ENCODE measurements at regions not wholly inside any gene's neighbourhood (a gene's known extent, or its start where the extent isn't known, plus 50 kb on each side); places are given as distances from the start of the nearest gene placed in this dataset.
"Not testable (repeated sequence)": the region's sequence is repeated elsewhere in the genome, so short reads cannot be mapped to it uniquely, and the experiment has no call there.

DNA sequence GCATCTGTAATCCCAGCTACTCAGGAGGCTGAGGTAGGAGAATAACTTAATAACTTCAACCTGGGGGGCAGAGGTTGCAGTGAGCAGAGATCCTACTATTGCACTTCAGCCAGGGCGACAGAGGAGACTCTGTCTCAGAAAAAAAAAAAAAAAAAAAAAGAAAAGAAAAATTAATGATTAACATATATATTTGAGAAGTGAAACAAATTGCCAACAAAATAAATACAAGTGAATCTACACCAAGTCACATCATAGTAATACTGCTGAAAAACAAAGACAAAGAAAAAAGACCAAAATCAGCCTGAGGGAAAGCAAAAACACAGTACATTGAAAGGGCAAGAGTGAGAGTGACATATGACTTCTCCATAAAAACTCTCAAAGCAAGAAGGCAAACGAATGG, 123.7 kb downstream of the CASP12 start:
- DNase-seq, result no peak

DNA sequence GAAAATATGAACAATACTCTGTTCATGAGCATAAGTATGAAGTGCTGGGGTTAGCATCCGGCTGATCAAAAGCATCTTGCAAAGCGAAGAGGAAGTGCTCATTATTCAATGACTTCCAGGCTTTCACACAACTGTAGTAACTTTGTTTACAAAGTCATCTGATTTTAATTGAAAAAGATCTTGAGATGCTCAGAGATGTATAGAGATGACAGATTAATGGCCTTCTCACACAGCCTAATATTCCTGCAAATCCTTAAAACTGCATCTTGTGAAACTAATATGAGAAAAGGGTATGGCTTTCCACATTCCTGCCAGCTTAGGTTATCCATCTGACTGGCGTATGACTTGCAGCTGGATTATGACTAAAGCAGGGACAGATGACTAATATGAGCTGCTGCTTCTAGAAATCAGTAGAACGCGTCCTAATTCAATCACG, 125.4 kb downstream of the CASP12 start:
- no peak for DNase-seq

DNA sequence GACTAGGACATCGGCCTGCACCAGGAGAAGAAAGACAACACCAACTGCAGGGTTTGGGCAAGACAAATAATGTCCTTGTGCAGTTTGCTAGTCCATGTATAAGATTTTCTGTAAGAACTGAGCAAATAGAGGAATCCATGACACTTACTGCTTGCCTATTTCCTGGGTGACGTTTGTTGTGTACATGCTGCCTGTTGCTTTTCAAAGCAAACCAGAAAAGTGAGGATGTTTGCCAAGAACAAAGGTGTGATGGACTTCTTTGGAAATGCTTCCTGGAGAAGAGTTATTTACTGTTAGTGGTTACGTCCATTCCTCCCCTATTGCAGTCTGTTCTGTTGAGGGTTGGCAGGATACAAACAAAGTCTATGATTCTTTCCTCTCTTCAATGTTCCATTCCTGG, 126.5 kb downstream of the CASP12 start:
- DNase-seq, result no peak

DNA sequence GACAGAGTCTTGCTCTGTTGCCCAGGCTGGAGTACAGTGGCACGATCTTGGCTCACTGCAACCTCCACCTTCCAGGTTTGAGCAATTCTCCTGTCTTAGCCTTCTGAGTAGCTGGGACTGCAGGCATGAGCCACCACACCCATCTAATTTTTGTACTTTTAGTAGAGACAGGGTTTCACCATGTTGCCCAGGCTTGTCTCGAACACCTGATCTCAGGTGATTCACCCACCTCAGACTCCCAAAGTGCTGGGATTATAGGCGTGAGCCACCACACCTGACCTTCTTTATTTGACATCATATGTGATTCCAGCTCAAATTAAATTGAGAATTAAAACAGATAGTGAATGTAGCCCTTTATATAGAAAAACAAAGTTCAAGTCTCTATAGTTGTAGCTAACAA, 127.2 kb downstream of the CASP12 start:
- DNase-seq, result not testable (repeated sequence)

DNA sequence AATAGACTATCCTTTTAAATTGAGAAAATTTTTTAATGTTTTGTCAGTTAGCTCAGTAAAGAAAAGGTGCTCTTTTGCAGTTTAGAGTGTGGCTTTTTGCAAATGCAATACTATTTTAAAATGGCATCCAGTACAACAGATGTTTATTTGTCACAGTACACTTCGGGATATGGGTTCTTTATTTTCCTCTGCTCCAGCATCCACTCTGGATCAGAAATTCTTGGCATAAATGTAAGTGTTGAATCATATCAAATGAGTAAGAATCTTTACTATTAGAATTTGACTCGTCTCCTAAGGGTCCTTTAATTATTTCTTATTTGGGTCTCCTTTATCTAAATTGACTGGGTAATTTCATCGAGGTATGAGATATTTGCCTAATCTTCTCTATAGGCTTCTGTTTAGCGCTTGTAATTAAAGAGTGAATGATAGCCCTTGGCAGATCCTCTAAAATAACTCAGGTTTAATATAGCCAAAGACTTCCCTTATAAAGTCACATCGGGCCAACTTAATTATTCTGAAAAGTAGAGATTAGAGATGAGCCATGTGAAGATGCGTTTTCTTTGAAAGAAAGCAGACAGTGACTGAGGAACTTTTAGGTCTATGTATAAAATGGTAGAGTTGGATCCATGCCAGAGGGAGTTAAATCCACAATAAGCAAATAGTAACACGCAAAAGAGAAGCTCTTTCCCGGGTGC, 132.7 kb downstream of the CASP12 start:
- DNase-seq, result no peak

DNA sequence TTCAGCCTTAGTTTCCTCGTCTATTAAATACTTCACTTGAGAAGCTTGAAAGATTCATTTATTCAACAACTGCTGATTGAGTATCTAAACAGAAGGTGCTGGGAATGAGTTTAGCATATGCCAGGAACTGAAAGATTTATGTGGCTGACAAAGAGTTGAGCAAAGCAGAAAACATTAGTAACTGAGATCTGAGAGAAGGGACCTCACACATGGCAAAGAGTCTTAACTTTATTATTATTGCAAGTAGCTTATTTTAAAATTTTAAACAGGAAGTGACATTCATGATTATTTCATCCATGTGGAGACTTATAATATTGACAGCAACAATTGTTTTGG, 133.6 kb downstream of the CASP12 start:
- DNase-seq, result no peak

DNA sequence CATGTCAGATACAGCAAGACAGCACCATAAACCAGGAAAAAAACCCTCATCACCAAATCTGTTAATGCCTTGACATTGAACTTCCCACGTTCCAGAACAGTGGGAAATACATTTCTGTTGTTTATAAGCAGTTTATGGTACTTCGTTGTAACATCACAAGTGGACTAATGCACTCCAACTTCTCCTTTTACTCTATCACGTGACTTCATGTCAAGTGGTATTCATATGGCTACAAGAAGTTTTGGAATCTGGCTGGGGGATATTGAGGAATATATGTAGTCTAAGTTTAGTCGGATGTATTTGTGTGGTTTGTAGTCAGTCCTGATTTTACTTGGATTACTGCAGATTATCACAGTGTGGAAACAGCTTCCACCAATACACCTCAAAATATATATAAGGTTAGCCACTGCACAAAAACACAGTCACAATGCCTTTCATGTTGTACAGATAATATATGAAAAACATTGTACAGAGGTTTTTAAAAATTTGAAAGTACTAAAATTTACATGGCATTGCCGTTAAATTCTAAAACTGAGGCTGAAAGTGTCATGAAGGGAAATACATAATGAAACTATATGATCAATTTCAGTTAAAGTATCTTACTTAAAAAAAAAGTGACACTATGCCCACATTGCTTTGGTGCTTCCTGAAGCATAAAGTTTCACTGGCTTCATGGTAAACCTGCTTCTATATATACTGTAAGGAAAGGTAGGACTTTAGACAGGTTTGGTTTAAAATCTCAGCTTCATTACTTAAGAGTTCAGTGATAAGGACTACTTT, 134.1 kb downstream of the CASP12 start:
- no peak for DNase-seq

DNA sequence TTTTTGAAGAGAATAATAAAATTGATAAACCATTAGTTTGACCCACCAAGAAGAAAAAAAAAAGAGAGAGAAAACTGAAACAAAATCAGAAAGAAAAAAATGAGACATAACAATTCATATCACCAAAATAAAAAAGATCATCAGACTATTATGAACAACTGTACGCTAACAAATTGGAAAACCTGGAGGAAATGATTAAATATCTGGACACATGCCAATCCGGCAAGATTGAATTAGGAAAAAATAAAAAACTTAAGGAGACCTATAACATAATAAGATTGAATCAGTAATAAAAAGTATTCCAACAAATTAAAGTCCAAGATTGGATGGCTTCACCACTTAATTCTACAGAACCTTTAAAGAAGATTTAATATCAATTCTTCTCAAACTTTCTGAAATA, 136.7 kb downstream of the CASP12 start:
- DNase-seq, result no peak

DNA sequence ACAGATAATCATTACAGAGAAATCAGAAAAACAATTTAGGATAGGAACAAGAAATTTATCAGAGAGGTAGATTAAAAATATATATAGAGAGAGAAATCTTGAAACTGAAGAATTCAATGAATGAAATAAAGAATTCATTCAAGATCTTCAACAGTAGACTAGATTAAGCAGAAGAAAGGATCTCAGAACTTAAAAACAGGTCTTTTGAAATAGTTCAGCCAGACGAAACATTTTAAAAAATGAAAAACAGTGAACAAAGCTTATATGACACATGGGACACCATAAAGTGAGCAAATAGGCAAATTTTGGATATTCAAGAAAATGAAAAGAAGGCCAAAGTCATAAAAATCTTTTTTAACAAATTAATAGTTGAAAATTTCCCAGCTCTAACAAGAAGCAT, 138.8 kb downstream of the CASP12 start:
- no peak for DNase-seq

DNA sequence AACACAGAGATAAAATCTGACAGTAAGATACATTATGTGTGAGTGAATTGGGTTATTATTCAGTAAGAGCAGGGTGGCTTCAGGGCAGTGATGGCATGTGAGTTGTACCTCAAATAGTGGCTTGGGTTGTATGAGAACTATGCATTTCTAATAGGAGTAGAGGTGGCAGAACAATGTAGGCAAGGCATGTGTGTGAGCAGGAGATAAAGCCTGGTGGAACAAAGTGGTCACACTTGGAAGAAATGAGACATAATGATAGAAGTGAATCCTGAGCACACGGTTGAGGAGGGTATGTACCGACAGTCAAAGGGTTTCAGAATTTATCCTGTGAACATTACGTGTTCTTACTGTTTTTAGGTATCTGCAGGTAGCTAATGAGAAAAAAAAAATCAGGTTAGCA, 159.3 kb downstream of the CASP12 start:
- no peak for DNase-seq

DNA sequence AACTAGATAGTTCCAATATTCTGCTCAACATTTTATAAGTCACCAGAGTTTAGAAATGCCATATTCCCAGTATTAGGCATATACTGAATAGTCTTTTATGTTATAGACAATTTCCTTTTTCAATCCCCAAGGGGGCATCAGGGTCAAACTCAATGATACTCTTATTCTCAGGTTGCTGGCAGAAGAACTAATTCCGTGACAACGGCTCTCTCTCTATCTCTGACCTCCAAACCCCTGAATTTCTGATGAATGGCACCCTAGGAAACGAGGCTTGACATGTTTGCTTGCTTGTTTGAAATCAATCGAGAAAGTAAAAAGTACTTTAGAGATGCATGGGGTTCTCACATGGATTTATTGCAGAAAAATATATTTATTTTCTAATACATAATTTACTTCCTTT, 160.1 kb downstream of the CASP12 start:
- no peak for DNase-seq

DNA sequence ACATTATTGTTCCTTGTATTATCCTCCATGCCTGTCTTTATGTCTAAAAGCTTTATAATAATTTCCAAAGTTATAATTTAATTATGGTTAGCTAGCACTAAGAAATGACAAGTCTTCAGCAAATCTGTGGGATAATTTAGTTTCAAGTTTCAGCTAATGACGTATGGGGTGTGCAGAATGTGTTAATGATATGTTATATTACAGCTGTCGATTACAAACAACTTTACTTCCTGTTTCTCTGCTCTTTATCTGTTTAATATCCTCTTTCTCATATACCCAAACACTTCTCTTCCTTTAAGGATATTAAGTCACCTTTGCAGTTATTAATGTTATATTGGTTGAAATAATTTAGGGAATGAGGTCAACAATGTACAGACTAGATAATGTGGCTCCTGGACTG, 161.8 kb downstream of the CASP12 start:
- DNase-seq, result no peak

DNA sequence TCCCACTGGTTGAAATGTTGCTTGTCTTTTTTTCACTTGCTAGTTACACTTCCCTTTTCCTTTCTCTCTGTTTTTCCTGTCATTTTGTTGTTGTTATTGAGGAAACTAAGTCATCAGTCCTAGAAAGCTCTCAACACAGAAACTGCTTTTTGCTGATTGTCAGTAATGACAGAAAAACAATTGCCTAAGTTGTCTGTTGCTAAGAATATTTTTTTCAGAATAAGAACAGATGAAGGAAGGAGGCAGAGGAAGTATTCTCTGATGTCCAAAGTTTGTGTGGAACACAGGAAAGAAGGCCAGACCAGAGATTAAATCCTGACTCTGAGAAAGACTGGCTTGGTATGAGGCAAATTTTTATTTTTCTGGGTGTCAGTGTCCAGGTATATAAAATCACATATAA, 163.3 kb downstream of the CASP12 start:
- no peak for DNase-seq

DNA sequence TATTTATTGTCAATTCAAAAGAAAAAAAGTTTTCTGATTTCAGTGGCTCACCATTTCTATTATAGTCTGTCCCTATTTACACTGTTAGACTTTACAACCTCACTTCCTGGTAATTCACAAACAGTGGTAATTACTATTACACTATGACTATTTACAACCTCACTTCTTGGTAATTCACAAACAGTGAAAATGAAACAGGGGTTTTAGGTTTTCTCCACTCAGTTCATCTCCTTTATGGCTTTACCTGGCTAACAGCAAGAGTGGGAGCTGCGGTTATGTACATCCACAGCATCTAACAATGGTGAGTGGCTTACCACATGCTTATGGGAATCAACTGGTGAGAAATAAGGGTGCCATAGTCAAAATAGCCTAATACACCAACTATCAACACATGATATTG, 166.4 kb downstream of the CASP12 start:
- no peak for DNase-seq

DNA sequence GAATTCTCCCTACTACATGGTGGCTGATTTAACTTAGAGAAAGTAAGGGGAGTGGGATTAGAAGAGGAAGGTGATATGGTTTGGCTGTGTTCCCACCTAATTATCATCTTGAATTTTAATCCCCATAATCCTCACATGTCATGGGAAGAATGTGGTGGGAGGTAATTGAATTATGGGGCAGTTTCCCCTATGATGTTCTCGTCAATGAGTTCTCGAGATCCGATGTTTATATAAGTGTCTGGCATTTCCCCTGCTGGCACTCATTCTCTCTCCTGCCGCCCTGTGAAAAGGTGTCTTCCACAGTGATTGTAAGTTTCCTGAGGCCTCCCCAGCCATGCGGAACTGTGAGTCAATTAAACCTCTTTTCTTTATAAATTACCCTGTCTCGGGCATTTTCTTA, 169.3 kb downstream of the CASP12 start:
- no peak for DNase-seq

DNA sequence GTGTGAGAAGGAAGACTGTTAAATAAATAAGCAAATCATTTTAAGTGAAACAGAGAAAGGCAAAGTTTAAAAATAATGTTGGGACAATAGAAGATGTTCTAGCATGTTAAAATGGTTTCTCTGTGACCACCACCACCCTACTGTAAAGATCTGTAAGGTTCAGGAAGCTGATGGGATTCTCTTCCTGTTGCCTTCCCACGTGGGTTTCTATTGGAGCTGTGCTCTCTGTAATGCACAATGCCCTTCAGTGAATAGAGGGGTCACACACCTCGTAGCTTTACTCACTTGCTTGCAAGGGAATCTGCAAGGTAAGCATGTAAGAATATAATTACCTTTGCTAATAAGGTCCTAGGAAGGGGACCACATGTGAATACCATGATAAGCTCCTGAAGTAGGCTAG, 170.5 kb downstream of the CASP12 start:
- DNase-seq, result no peak

DNA sequence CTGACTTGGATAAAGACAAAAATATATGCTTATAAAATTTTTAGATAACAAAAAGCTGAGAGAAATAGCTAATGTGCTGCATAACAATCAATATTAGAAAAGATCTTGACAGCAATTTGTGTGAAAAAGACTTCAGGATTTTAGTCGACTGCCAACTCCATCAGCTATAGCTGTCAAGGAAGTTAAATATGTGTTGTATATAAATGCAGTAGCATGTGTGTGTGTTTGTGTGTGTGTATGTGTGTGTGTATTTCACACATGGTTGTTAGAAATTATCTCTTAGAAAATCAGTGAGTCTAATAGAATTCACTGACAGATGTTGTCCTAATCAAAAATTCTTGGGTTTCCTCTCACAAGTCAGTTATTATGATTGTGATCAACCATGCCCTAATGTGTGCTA, 171.2 kb downstream of the CASP12 start:
- no peak for DNase-seq

DNA sequence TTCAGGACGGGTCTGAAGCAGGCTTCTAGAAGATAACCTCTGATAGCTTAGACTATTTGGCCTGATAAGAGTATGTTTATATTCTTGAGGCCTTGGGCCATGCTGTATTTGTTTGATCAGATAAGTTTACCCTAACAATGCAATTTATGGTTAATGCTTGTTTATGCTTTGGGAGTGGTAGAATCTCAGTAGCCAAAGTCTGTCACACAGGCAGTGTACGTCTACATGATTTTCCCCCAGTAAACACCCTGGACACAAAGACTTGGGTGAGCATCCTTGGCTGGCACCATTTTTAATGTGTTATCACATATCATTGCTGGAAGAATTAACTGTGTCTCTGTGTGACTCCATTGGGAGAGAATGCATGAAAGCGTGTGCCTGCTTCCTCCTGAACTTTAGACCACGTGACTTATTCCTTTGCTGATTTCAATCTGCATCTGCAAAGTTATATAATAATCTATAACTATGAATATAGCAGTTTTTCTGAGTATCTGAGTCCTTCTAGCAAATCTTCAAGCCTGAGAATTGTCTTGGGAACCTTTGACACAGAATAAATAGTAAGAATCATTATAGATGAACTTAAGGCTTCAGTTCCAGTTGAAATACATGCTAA, 172.4 kb downstream of the CASP12 start:
- DNase-seq, result no peak

DNA sequence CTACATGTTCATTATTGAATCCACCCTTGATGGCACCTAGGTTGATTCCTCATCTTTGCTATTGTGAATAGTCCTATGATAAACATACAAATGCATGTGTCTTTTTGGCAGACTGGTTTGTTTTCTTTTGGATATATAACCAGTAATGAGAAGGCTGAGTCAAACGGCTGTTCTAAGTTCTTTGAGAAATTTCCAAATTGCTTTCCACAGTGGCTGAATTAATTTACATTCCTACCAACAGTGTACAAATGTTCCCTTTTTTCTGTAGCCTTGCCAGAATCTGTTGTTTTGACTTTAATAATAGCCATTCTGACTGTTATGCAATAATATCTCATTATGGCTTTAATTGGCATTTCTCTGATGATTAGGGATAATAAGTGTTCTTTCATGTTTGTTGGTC, 184.9 kb downstream of the CASP12 start:
- DNase-seq, result no peak

DNA sequence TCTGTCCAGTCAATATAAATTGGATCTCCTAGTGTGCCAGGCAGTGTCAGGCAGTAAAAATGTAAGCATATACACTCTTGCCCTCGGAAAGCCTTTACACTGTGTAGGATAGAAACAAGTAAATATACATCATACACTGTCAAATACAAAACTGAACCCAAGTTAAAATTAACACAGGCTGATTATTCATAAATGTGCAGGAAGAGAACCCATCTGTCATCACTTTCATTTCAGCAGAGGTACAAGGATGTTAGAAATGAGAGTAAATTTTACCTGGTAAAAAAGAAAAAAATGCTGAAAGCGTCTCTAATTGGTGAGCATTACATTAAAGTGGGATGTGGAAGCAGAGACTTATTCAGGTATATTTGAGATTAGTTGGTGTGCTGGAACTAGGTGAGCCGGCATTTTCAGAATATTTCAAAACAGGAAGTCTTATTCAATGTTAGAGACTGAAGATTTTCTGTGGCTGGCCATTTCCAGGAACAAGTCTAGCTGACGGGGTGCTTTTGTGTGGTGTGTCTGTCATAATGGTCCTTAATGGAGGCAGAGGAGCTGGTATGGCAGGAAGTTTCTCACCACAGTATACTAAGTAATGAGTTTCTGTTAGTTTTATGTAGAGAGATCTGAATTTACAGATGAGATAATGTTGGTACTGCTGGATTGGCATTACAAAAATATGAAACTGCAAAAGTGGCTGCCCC, 192.6 kb downstream of the CASP12 start:
- DNase-seq, result no peak

DNA sequence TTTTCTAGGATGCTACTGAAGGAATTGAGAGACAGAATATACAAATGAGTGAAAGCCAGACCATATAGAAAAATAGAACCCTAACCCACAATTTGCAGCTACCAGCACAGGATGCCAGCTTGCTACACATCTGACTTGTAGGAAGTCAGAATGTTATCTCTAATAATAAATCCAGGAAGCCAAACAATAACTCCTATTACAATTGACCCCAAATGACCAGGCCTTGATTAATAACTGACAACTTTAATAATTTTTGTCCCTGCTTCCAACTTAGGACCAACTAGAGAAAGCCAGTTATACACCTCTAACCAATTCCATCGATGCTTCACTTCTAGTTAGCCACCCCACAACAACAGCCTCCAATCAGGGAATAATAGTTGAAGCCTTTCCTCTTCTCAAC, 193.4 kb downstream of the CASP12 start:
- DNase-seq, result no peak

DNA sequence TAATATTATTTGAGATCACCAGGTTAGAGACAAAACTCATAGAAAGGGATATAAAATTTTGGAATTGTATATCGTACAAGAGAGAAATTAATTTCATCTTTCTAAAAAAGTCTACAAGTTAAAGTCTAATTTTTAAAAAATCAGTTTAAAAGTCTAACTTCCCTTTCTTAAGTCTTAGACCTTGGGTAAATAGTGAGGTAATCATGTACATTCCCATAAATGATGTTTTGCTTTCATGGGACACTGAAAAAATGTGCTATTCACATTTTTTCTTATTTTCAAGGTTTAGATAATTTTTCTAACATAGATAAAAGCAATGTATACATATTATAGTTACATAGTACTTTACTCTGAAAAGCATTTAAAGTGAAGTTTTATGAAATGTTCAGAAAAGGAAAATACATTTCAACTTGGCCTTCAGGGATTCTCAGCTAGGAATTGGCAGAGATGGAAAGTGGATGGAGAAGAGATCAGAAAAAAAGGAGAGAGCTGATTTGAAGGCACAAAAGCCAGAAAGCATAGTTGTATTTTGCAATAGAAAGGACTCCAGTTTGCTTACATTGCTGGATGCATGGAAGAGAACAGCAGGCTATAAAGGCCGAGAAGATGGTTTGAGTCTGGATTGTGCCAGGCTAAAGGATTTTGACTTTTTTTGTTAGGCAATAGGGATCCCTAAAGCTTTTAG, 194.0 kb downstream of the CASP12 start:
- no peak for DNase-seq

DNA sequence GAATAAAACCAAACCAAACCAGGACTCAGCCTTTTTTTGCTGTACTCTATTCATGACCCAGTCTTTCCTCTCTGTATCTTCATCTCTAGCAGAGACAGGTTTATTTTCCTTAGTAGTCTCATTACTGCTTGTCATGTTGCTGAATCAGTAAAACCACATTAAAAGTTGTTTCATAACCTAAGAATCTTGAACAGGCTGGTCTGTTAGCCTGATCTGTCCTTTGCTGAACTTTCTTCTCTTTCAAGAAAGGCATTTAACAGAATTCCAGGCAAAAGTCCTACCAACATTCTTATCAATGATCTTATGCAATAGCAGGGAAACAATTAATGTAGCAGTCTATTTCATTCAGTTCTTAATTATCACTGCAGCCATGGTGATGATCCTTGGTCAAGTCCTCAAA, 197.7 kb downstream of the CASP12 start:
- no peak for DNase-seq

All from NCI-H1417 treated with DMSO at 0.1 percent for 48 hours (cell line).